Fibroblast of pulmonary artery (primary cell): ENCODE measurements at regions not wholly inside any gene's neighbourhood (a gene's known extent, or its start where the extent isn't known, plus 50 kb on each side); places are given as distances from the start of the nearest gene placed in this dataset.
"Not testable (repeated sequence)": the region's sequence is repeated elsewhere in the genome, so short reads cannot be mapped to it uniquely, and the experiment has no call there.

Experiments used
- DNase-seq: peaks from one replicate; pipeline ENCODE4 v3.0.0-alpha.2; 2010; ENCODE audit warnings: low read depth
- H3K4me3 ChIP-seq: replicated peaks from 2 replicates; pipeline ENCODE4 v1.5.1; 2011; ENCODE audit warnings: low read depth, mild to moderate bottlenecking, control low read depth, low read length, moderate library complexity
- CTCF ChIP-seq: IDR thresholded peaks from 2 replicates; pipeline ENCODE4 v1.5.1; 2011; ENCODE audit warnings: mild to moderate bottlenecking, control low read depth, low read length, inconsistent platforms; ENCODE audit errors: missing control alignments

GRCh38 chr7:109473172-109473571 is 903.5 kb downstream of the DNAJB9 start:
- H3K4me3 ChIP-seq: no peak overlapping the region
- no peak for TF ChIP-seq CTCF
- DNase-seq: no peak

- DNase-seq: no peak
- no peak overlapping the region for H3K4me3 ChIP-seq
- no peak for TF ChIP-seq CTCF
Observed at GRCh38 chr7:109476409-109476808, 906.7 kb downstream of the DNAJB9 start.

- no peak for DNase-seq
- TF ChIP-seq CTCF: no peak
- no peak overlapping the region for H3K4me3 ChIP-seq
Observed at GRCh38 chr7:109479388-109479787, 909.7 kb downstream of the DNAJB9 start.

GRCh38 chr7:109490607-109491006 is 920.9 kb downstream of the DNAJB9 start:
- DNase-seq, H3K4me3 ChIP-seq: not testable (repeated sequence)

- TF ChIP-seq CTCF: no peak
- DNase-seq: no peak
- H3K4me3 ChIP-seq: no peak overlapping the region
Observed at GRCh38 chr7:109497053-109497452, 927.4 kb downstream of the DNAJB9 start.

GRCh38 chr7:109498131-109498530 is 928.5 kb downstream of the DNAJB9 start:
- no peak for DNase-seq
- TF ChIP-seq CTCF: no peak
- no peak overlapping the region for H3K4me3 ChIP-seq

GRCh38 chr7:109503421-109503820 is 933.7 kb downstream of the DNAJB9 start:
- no peak for TF ChIP-seq CTCF
- no peak overlapping the region for H3K4me3 ChIP-seq
- no peak for DNase-seq

GRCh38 chr7:109522585-109522984 is 952.9 kb downstream of the DNAJB9 start:
- TF ChIP-seq CTCF: no peak
- DNase-seq: no peak
- no peak overlapping the region for H3K4me3 ChIP-seq
